Sigmoid colon (tissue), 6 donors: ENCODE measurements at regions not wholly inside any gene's neighbourhood (a gene's known extent, or its start where the extent isn't known, plus 50 kb on each side); places are given as distances from the start of the nearest gene placed in this dataset.

Experiments
- DNase-seq: peaks from one replicate; pipeline ENCODE4 v3.0.0-alpha.2; 2019
- H3K27ac ChIP-seq, 4 donors: fragments of 200-600 bp; sonication (generic); one replicate each; pipeline ENCODE4 v1.5.1; 2016 to 2019; ENCODE audit warnings: mild to moderate bottlenecking in 1 of 4
- H3K27me3 ChIP-seq, 3 donors: fragments of 200-600 bp; sonication (generic); one replicate each; pipeline ENCODE4 v1.5.1; 2019; ENCODE audit warnings: mild to moderate bottlenecking in 1 of 3
- H3K36me3 ChIP-seq, 4 donors: fragments of 200-600 bp; sonication (generic); one replicate each; pipeline ENCODE4 v1.5.1; 2016 to 2019
- H3K4me1 ChIP-seq, 4 donors: fragments of 200-600 bp; sonication (generic); one replicate each; pipeline ENCODE4 v1.5.1; 2017 to 2019
- H3K4me3 ChIP-seq, 4 donors: fragments of 200-600 bp; sonication (generic); one replicate each; pipeline ENCODE4 v1.5.1; 2017 to 2019; ENCODE audit warnings: mild to moderate bottlenecking in 2 of 4, moderate library complexity in 1 of 4
- H3K9me3 ChIP-seq, 4 donors: fragments of 200-600 bp in 3 of 4; sonication (generic) in 3 of 4; one replicate each; pipeline versions ENCODE4 v1.5.1 to v1.6.1; 2013 to 2019
- EP300 ChIP-seq, 4 donors: sonication (generic); formaldehyde crosslinking; IDR thresholded peaks; one replicate each; pipeline ENCODE4 v1.6.1; 2017; ENCODE audit warnings: antibody characterized with exemption in 4 of 4
- POLR2A ChIP-seq, 2 donors: fragments of 450-650 bp; IDR thresholded peaks; one replicate each; pipeline ENCODE4 v1.6.1; 2016; ENCODE audit warnings: antibody characterized with exemption in 2 of 2, mild to moderate bottlenecking in 2 of 2, moderate library complexity in 2 of 2
- POLR2AphosphoS5 ChIP-seq, 4 donors: sonication (generic); formaldehyde crosslinking; IDR thresholded peaks; one replicate each; pipeline ENCODE4 v1.6.1; 2017; ENCODE audit warnings: antibody characterized with exemption in 4 of 4
- WGBS, 2 donors: extraction: QIAGEN DNeasy Blood & Tissue Kit; methylation state at CpG; one replicate each; pipeline ENCODE4 v1.1.7; 2013; 5-methylcytosine and 5-hydroxymethylcytosine counted together
- intact Hi-C: fragments of 100-400 bp; cut with DNase I; formaldehyde crosslinking; loops from one replicate; pipeline ENCODE4 v1.15.1; 2023
- TF ChIP-seq, protein P1 (sequence below), 4 experiments: fragments of 450-650 bp in 3 of 4; fragments of 200-600 bp in 1 of 4; IDR thresholded peaks; one replicate each; pipeline ENCODE4 v1.5.1; 2016 to 2019; ENCODE audit warnings: antibody characterized with exemption in 4 of 4, mild to moderate bottlenecking in 3 of 4, moderate library complexity in 2 of 4
- donor health status: healthy with polysubstance abuse.
- donor health status: healthy.

DNA sequence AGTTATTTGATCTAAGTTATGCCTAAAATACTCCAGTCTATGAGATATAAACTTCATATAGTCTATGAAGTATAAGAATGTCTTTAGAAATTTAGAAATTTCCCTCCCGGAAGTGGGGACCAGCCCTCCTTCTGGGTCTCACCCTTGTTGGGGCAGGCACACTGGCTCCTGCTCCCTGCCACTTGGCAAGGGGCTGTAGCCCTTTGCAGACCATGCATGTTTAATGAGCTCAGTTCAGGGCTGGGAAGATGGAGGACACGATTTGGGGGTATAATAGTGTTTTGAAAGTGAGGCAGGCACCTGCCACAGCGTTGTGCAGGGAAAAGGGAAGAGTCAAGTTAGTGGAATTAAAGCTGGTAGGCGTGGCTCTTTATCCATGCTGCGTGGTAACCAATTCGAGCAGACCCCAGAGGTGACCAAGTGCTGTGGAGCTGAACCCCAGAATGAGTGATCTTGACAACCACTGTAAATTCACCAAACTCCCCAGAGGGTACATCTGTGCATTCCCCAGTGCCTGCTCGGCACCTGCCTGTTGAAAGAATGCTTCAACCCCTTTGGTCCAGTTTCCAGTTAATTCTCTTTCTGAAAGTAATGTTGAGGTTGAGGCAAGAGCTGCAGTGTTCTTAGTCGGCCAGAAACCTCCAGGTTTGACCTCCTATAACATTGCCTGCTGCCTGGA, 79.6 kb downstream of the DOP1B start:
- no peaks in the 10 kb centered on the region for H3K27me3 ChIP-seq
- no peak for TF ChIP-seq POLR2A (IDR thresholded peaks at IDR 0.05)
- TF ChIP-seq POLR2AphosphoS5 (IDR thresholded peaks at IDR 0.05) = no peak
- TF ChIP-seq, protein P1, sequence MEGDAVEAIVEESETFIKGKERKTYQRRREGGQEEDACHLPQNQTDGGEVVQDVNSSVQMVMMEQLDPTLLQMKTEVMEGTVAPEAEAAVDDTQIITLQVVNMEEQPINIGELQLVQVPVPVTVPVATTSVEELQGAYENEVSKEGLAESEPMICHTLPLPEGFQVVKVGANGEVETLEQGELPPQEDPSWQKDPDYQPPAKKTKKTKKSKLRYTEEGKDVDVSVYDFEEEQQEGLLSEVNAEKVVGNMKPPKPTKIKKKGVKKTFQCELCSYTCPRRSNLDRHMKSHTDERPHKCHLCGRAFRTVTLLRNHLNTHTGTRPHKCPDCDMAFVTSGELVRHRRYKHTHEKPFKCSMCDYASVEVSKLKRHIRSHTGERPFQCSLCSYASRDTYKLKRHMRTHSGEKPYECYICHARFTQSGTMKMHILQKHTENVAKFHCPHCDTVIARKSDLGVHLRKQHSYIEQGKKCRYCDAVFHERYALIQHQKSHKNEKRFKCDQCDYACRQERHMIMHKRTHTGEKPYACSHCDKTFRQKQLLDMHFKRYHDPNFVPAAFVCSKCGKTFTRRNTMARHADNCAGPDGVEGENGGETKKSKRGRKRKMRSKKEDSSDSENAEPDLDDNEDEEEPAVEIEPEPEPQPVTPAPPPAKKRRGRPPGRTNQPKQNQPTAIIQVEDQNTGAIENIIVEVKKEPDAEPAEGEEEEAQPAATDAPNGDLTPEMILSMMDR (IDR thresholded peaks at IDR 0.05) = no peak
- TF ChIP-seq EP300 (IDR thresholded peaks at IDR 0.05) = no peak
- peaks cover 0 to 3% (median under 1%) of the 10 kb centered on the region in 4 donors for H3K4me1 ChIP-seq
- no peak overlapping the region for H3K27ac ChIP-seq
- no peak for DNase-seq
- intact Hi-C loops = no loop called here
- no peak overlapping the region for H3K4me3 ChIP-seq
- peaks cover 0 to 29% (median 9%) of the 10 kb centered on the region in 4 donors for H3K36me3 ChIP-seq
- no peaks in the 10 kb centered on the region for H3K9me3 ChIP-seq
- WGBS, 2 donors = 77 to 87% methylated on average over 8 of the region's 8 CpGs

DNA sequence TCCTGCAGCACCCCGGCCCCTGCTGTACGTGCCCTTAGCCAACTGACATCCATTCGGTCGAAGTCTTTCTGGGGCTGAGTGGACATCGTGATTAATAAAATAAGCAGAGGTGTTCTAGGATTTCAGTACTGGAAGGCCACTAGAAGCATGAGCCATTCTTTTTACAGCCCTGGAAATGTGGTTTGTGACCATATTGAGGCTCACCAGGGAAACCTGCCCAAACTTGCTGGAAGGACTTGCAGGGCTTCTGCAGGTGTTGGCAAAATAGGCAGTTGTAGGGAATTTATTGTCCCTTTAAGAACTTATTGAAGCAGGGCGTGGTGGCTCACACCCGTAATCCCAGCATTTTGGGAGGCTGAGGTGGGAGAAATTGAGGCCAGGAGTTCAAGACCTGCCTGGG, 80.8 kb downstream of the DOP1B start:
- H3K27me3 ChIP-seq = no peaks in the 10 kb centered on the region
- no peaks in the 10 kb centered on the region for H3K9me3 ChIP-seq
- DNase-seq = no peak
- H3K36me3 ChIP-seq = peaks cover 0 to 20% (median 8%) of the 10 kb centered on the region in 4 donors
- intact Hi-C loops = no loop called here
- H3K4me1 ChIP-seq = peaks cover 0 to 3% (median under 1%) of the 10 kb centered on the region in 4 donors
- WGBS, 2 donors = 92 to 96% methylated on average over 7 of the region's 7 CpGs
- H3K27ac ChIP-seq = no peak overlapping the region
- H3K4me3 ChIP-seq = no peak overlapping the region
- TF ChIP-seq, protein P1 (IDR thresholded peaks at IDR 0.05) = no peak
- TF ChIP-seq POLR2AphosphoS5 (IDR thresholded peaks at IDR 0.05) = no peak
- TF ChIP-seq EP300 (IDR thresholded peaks at IDR 0.05) = no peak
- no peak for TF ChIP-seq POLR2A (IDR thresholded peaks at IDR 0.05)

DNA sequence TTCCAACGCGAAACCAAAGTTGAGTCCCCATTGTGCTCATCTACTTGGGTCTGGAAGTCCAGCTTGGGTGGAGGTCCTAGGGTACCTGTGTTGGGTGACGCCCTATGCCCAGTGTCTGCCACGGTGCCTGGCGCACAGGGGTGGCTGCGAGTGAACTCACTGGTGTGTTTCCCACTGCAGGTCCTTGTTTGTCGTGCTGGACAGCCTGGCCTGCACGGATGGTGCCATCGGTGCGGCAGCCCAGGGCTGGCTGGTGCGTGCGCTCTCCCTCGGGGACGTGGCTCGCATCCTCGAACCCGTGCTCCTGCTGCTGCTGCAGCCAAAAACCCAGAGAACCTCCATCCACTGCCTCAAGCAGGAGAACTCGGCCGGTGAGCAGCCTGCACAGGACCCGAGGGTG, 80.4 kb upstream of the MORC3 start:
- H3K4me1 ChIP-seq = peaks cover 0 to under 1% (median 0%) of the 10 kb centered on the region in 4 donors
- TF ChIP-seq, protein P1 (IDR thresholded peaks at IDR 0.05) = no peak
- TF ChIP-seq POLR2AphosphoS5 (IDR thresholded peaks at IDR 0.05) = no peak
- no peak for TF ChIP-seq POLR2A (IDR thresholded peaks at IDR 0.05)
- no peaks in the 10 kb centered on the region for H3K27me3 ChIP-seq
- H3K4me3 ChIP-seq = no peak overlapping the region
- no peak for DNase-seq
- peaks cover 0 to 11% (median 4%) of the 10 kb centered on the region in 4 donors for H3K36me3 ChIP-seq
- 92 to 97% methylated on average over 20 of the region's 20 CpGs for WGBS, 2 donors
- intact Hi-C loops = no loop called here
- H3K27ac ChIP-seq = no peak overlapping the region
- H3K9me3 ChIP-seq = no peaks in the 10 kb centered on the region

DNA sequence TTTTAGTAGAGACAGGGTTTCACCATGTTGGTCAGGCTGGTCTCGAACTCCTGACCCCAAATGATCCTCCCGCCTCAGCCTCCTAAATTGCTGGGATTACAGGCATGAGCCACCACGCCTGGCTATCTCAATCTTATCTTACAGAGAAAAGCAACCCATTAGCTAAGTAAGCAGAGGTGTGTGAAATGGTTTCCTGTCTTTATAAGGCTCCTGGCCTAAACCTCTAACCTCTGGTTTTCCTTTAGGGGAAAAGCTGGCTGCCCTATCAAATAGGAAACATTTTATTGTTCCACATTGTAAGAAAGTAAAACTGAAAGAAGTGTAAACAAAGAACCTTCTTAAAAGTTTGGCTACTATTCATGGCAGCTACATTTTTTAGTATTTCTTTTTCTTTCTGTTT, 78.3 kb upstream of the MORC3 start:
- DNase-seq = no peak
- H3K27ac ChIP-seq = no peak overlapping the region
- no peaks in the 10 kb centered on the region for H3K4me1 ChIP-seq
- H3K4me3 ChIP-seq = no peak overlapping the region
- no peaks in the 10 kb centered on the region for H3K9me3 ChIP-seq
- H3K36me3 ChIP-seq = peaks cover 0 to 30% (median 17%) of the 10 kb centered on the region in 4 donors
- no peak for TF ChIP-seq POLR2AphosphoS5 (IDR thresholded peaks at IDR 0.05)
- TF ChIP-seq, protein P1 (IDR thresholded peaks at IDR 0.05) = no peak
- no peak for TF ChIP-seq POLR2A (IDR thresholded peaks at IDR 0.05)
- TF ChIP-seq EP300 (IDR thresholded peaks at IDR 0.05) = no peak
- WGBS, 2 donors = 65 to 78% methylated on average over 3 of the region's 3 CpGs
- no peaks in the 10 kb centered on the region for H3K27me3 ChIP-seq
- intact Hi-C loops = no loop called here

DNA sequence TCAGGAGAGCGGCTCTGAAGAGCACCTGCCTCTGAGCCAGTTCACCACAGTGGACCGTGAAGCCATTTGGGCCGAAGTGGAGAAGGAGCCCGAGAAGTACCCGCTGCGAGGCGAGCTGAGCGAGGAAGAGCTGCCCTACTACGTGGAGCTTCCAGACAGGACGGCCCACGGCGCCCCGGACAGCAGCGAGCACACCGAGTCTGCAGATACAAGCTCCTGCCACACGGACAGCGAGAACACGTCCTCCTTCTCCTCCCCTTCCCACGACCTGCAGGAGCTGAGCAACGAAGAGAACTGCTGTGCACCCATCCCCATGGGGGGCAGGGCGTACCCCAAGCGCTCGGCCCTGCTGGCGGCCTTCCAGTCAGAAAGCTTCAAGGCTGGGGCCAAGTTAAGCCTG, 74.9 kb upstream of the MORC3 start:
- intact Hi-C loops = no loop called here
- Histone ChIP-seq H3K4me3 (no peak overlapping the region), H3K27me3 (no peaks in the 10 kb centered on the region), H3K36me3 (peaks cover 0 to 46% (median 15%) of the 10 kb centered on the region in 4 donors), H3K27ac (no peak overlapping the region), H3K4me1 (no peaks in the 10 kb centered on the region), H3K9me3 (no peaks in the 10 kb centered on the region)
- DNase-seq = no peak
- 97% methylated on average over 24 of the region's 24 CpGs for WGBS, 2 donors
- no peak for TF ChIP-seq POLR2A (IDR thresholded peaks at IDR 0.05)
- TF ChIP-seq POLR2AphosphoS5 (IDR thresholded peaks at IDR 0.05) = no peak
- TF ChIP-seq, protein P1 (IDR thresholded peaks at IDR 0.05) = no peak
- TF ChIP-seq EP300 (IDR thresholded peaks at IDR 0.05) = no peak
